Activated T-helper 17 cell treated with anti-CD3 and anti-CD28 coated beads, Interleukin-2, amount 50 U/mL, for 72 hours (primary cell): ENCODE measurements at regions not wholly inside any gene's neighbourhood (a gene's known extent, or its start where the extent isn't known, plus 50 kb on each side); places are given as distances from the start of the nearest gene placed in this dataset.
A peak's percentile ranks its signal among the peaks of the same experiment; 100 is the strongest.

Source experiments
- ATAC-seq: fragments of 150-1000 bp; cut with Tn5 transposase; replicated peaks from 2 replicates; pipeline ENCODE4 v1.10.0; 2021; ENCODE audit warnings: mild to moderate bottlenecking, moderate library complexity
- H3K27ac Mint-ChIP-seq: one replicate; pipeline ENCODE4 v1.8.0; 2022; ENCODE audit warnings: mixed read lengths
- H3K27me3 Mint-ChIP-seq: one replicate; pipeline ENCODE4 v1.8.0; 2022; ENCODE audit warnings: mixed read lengths
- H3K36me3 Mint-ChIP-seq: one replicate; pipeline ENCODE4 v1.8.0; 2022; ENCODE audit warnings: low read depth, mild to moderate bottlenecking, mixed read lengths
- H3K4me1 Mint-ChIP-seq: one replicate; pipeline ENCODE4 v1.8.0; 2022; ENCODE audit warnings: mixed read lengths
- H3K4me3 Mint-ChIP-seq: one replicate; pipeline ENCODE4 v1.8.0; 2022; ENCODE audit warnings: mild to moderate bottlenecking, mixed read lengths
- H3K9me3 Mint-ChIP-seq: one replicate; pipeline ENCODE4 v1.8.0; 2022; ENCODE audit warnings: mixed read lengths

GRCh38 chr14:104441275-104442106 is 138.1 kb upstream of the C14orf180 start:
- no peak overlapping the region for H3K4me3 Mint-ChIP-seq
- H3K36me3 Mint-ChIP-seq, result peaks cover 7% of the 10 kb centered on the region
- H3K4me1 Mint-ChIP-seq, result peaks cover 8% of the 10 kb centered on the region
- ATAC-seq, result no peak
- peaks cover 4% of the 10 kb centered on the region for H3K27me3 Mint-ChIP-seq
- H3K27ac Mint-ChIP-seq, result no peak overlapping the region
- peaks cover 5% of the 10 kb centered on the region for H3K9me3 Mint-ChIP-seq

- no peak for ATAC-seq
- peaks cover 7% of the 10 kb centered on the region for H3K36me3 Mint-ChIP-seq
- H3K27ac Mint-ChIP-seq, result no peak overlapping the region
- H3K27me3 Mint-ChIP-seq, result peaks cover 8% of the 10 kb centered on the region
- H3K9me3 Mint-ChIP-seq, result peaks cover 5% of the 10 kb centered on the region
- no peak overlapping the region for H3K4me3 Mint-ChIP-seq
- H3K4me1 Mint-ChIP-seq, result peaks cover 8% of the 10 kb centered on the region
Observed at GRCh38 chr14:104442107-104442551, 137.4 kb upstream of the C14orf180 start.

GRCh38 chr14:104442631-104443390 is 136.8 kb upstream of the C14orf180 start:
- Mint-ChIP-seq H3K27ac (no peak overlapping the region), H3K9me3 (peaks cover 5% of the 10 kb centered on the region), H3K27me3 (peaks cover 13% of the 10 kb centered on the region), H3K4me3 (no peak overlapping the region), H3K36me3 (peaks cover 7% of the 10 kb centered on the region), H3K4me1 (peaks cover 8% of the 10 kb centered on the region)
- ATAC-seq, result no peak

- ATAC-seq, result peak; percentile 46
- Mint-ChIP-seq H3K9me3 (peaks cover 9% of the 10 kb centered on the region), H3K27ac (peak overlapping the region; percentile 86), H3K36me3 (peaks cover 7% of the 10 kb centered on the region), H3K4me1 (peaks cover 8% of the 10 kb centered on the region), H3K27me3 (peaks cover 20% of the 10 kb centered on the region), H3K4me3 (no peak overlapping the region)
Observed at GRCh38 chr14:104443391-104444158, 136.0 kb upstream of the C14orf180 start.

- peaks cover 8% of the 10 kb centered on the region for H3K4me1 Mint-ChIP-seq
- H3K27ac Mint-ChIP-seq, result peak overlapping the region; percentile 86
Observed at GRCh38 chr14:104444159-104445030, 135.2 kb upstream of the C14orf180 start.

GRCh38 chr14:104445086-104445485 is 134.5 kb upstream of the C14orf180 start:
- Mint-ChIP-seq H3K27ac (no peak overlapping the region), H3K27me3 (peaks cover 31% of the 10 kb centered on the region), H3K4me1 (peaks cover 8% of the 10 kb centered on the region), H3K9me3 (peaks cover 14% of the 10 kb centered on the region), H3K36me3 (peaks cover 7% of the 10 kb centered on the region), H3K4me3 (no peak overlapping the region)
- ATAC-seq, result no peak

More at GRCh38 chr14:104444159-104445030, 135.2 kb upstream of the C14orf180 start:
- peaks cover 25% of the 10 kb centered on the region for H3K27me3 Mint-ChIP-seq
- H3K36me3 Mint-ChIP-seq, result peaks cover 7% of the 10 kb centered on the region
- ATAC-seq, result peak; percentile 26
- no peak overlapping the region for H3K4me3 Mint-ChIP-seq
- peaks cover 14% of the 10 kb centered on the region for H3K9me3 Mint-ChIP-seq

GRCh38 chr14:104445832-104446381 is 133.7 kb upstream of the C14orf180 start:
- H3K36me3 Mint-ChIP-seq, result peaks cover 7% of the 10 kb centered on the region
- no peak for ATAC-seq
- no peak overlapping the region for H3K4me3 Mint-ChIP-seq
- no peak overlapping the region for H3K27ac Mint-ChIP-seq
- H3K4me1 Mint-ChIP-seq, result peaks cover 8% of the 10 kb centered on the region
- peaks cover 14% of the 10 kb centered on the region for H3K9me3 Mint-ChIP-seq
- H3K27me3 Mint-ChIP-seq, result peaks cover 37% of the 10 kb centered on the region

- peaks cover 14% of the 10 kb centered on the region for H3K9me3 Mint-ChIP-seq
- H3K4me3 Mint-ChIP-seq, result no peak overlapping the region
- peaks cover 40% of the 10 kb centered on the region for H3K27me3 Mint-ChIP-seq
- peaks cover 8% of the 10 kb centered on the region for H3K4me1 Mint-ChIP-seq
- H3K27ac Mint-ChIP-seq, result no peak overlapping the region
- peaks cover 7% of the 10 kb centered on the region for H3K36me3 Mint-ChIP-seq
- no peak for ATAC-seq
Observed at GRCh38 chr14:104446611-104447010, 133.0 kb upstream of the C14orf180 start.

GRCh38 chr14:104447750-104448149 is 131.8 kb upstream of the C14orf180 start:
- Mint-ChIP-seq H3K27ac (no peak overlapping the region), H3K36me3 (peaks cover 7% of the 10 kb centered on the region), H3K9me3 (peaks cover 14% of the 10 kb centered on the region), H3K4me1 (peaks cover 8% of the 10 kb centered on the region), H3K27me3 (peaks cover 47% of the 10 kb centered on the region), H3K4me3 (no peak overlapping the region)
- no peak for ATAC-seq

- Mint-ChIP-seq H3K36me3 (peaks cover 7% of the 10 kb centered on the region), H3K4me1 (peaks cover 8% of the 10 kb centered on the region), H3K4me3 (no peak overlapping the region), H3K9me3 (peaks cover 14% of the 10 kb centered on the region), H3K27me3 (peaks cover 50% of the 10 kb centered on the region), H3K27ac (no peak overlapping the region)
- ATAC-seq, result no peak
Observed at GRCh38 chr14:104448321-104448720, 131.2 kb upstream of the C14orf180 start.

GRCh38 chr14:104448721-104449120 is 130.8 kb upstream of the C14orf180 start:
- Mint-ChIP-seq H3K27ac (no peak overlapping the region), H3K4me1 (peaks cover 8% of the 10 kb centered on the region), H3K9me3 (peaks cover 14% of the 10 kb centered on the region), H3K27me3 (peaks cover 50% of the 10 kb centered on the region), H3K4me3 (no peak overlapping the region), H3K36me3 (peaks cover 7% of the 10 kb centered on the region)
- no peak for ATAC-seq

- H3K9me3 Mint-ChIP-seq, result peaks cover 9% of the 10 kb centered on the region
- no peak overlapping the region for H3K27ac Mint-ChIP-seq
- H3K27me3 Mint-ChIP-seq, result peaks cover 54% of the 10 kb centered on the region
- no peaks in the 10 kb centered on the region for H3K36me3 Mint-ChIP-seq
- H3K4me3 Mint-ChIP-seq, result no peak overlapping the region
- no peaks in the 10 kb centered on the region for H3K4me1 Mint-ChIP-seq
- no peak for ATAC-seq
Observed at GRCh38 chr14:104450811-104451401, 128.7 kb upstream of the C14orf180 start.

GRCh38 chr14:104451474-104451873 is 128.1 kb upstream of the C14orf180 start:
- ATAC-seq, result no peak
- H3K4me3 Mint-ChIP-seq, result no peak overlapping the region
- H3K4me1 Mint-ChIP-seq, result no peaks in the 10 kb centered on the region
- peaks cover 9% of the 10 kb centered on the region for H3K9me3 Mint-ChIP-seq
- H3K36me3 Mint-ChIP-seq, result no peaks in the 10 kb centered on the region
- H3K27me3 Mint-ChIP-seq, result peaks cover 52% of the 10 kb centered on the region
- H3K27ac Mint-ChIP-seq, result no peak overlapping the region
